ENCODE measurements at regions not wholly inside any gene's neighbourhood (a gene's known extent, or its start where the extent isn't known, plus 50 kb on each side); places are given as distances from the start of the nearest gene placed in this dataset.

GRCh38 chr12:56867216-56867615 lies 67.0 kb downstream of the SDR9C7 start:
- TF ChIP-seq, protein P1, sequence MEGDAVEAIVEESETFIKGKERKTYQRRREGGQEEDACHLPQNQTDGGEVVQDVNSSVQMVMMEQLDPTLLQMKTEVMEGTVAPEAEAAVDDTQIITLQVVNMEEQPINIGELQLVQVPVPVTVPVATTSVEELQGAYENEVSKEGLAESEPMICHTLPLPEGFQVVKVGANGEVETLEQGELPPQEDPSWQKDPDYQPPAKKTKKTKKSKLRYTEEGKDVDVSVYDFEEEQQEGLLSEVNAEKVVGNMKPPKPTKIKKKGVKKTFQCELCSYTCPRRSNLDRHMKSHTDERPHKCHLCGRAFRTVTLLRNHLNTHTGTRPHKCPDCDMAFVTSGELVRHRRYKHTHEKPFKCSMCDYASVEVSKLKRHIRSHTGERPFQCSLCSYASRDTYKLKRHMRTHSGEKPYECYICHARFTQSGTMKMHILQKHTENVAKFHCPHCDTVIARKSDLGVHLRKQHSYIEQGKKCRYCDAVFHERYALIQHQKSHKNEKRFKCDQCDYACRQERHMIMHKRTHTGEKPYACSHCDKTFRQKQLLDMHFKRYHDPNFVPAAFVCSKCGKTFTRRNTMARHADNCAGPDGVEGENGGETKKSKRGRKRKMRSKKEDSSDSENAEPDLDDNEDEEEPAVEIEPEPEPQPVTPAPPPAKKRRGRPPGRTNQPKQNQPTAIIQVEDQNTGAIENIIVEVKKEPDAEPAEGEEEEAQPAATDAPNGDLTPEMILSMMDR (IDR thresholded peaks at IDR 0.05) = no peak
- TF ChIP-seq POLR2A (IDR thresholded peaks at IDR 0.05) = no peak
